ENCODE measurements at regions not wholly inside any gene's neighbourhood (a gene's known extent, or its start where the extent isn't known, plus 50 kb on each side); places are given as distances from the start of the nearest gene placed in this dataset.

DNA sequence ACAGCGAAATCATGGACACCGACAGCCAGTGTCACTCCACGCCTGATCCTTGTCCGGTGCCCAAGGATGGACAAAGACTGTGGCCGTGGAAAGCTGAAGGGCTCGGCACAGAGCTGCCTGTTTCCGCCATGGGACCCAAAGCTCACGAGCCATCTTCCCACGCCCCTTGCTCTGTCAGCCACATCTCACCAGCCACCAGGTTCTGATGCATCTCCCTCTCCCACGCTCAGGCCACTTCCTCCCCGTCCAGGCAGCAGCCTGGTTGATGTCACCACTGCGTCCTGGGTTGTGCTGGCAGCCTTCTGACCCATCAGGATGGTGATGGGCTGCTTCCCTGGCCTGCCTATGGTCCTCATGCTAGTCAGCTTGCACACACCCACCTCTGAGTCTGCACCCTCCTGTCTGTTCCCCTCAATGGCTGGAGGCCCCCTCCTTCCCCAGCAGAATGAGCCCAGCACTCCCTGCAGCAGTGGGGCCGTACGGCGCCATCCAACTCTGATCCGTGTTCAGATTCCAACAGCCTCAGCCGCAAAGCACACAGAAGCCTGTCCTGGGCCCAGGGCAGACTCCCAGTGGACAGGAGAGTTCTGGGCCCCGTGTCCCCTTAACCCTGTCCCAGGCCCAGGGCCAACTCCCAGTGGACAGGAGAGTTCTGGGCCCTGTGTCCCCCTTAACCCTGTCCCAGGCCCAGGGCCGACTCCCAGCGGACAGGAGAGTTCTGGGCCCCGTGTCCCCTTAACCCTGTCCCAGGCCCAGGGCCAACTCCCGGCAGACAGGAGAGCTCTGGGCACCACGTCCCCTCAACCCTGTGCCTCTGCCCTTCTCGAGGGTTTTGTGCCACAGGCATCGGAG lies 259.5 kb downstream of the BRD1 start:
- no peak for TF ChIP-seq CTCF (IDR thresholded peaks at IDR 0.05)
- no peak for TF ChIP-seq EP300 (IDR thresholded peaks at IDR 0.05)
- TF ChIP-seq POLR2A (IDR thresholded peaks at IDR 0.05): no peak
- no peak for TF ChIP-seq POLR2AphosphoS5 (IDR thresholded peaks at IDR 0.05)
- no peak for DNase-seq
- Histone ChIP-seq H3K4me3 (no peak overlapping the region), H3K9me3 (no peaks in the 10 kb centered on the region), H3K27me3 (no peaks in the 10 kb centered on the region), H3K36me3 (no peaks in the 10 kb centered on the region), H3K4me1 (no peaks in the 10 kb centered on the region), H3K27ac (no peak overlapping the region)
- WGBS, 5 donors: 69 to 86% (median 78%) methylated on average over 16 to 25 of the region's 25 CpGs
- intact Hi-C loops (cut with DNase I; ENCODE audit: low total_unique reads): no loop called here

- Histone ChIP-seq H3K36me3 (no peaks in the 10 kb centered on the region), H3K27ac (no peak overlapping the region), H3K27me3 (no peaks in the 10 kb centered on the region), H3K4me3 (no peak overlapping the region), H3K4me1 (no peaks in the 10 kb centered on the region), H3K9me3 (no peaks in the 10 kb centered on the region)
- TF ChIP-seq EP300 (IDR thresholded peaks at IDR 0.05): no peak
- no peak for TF ChIP-seq POLR2A (IDR thresholded peaks at IDR 0.05)
- no peak for TF ChIP-seq POLR2AphosphoS5 (IDR thresholded peaks at IDR 0.05)
- no peak for TF ChIP-seq CTCF (IDR thresholded peaks at IDR 0.05)
- 67 to 77% (median 76%) methylated on average over 7 to 13 of the region's 13 CpGs for WGBS, 5 donors
- DNase-seq: no peak
- intact Hi-C loops (cut with DNase I; ENCODE audit: low total_unique reads): no loop called here
Measured at GRCh38 chr22:49566693-49567092, 261.0 kb downstream of the BRD1 start.

DNA sequence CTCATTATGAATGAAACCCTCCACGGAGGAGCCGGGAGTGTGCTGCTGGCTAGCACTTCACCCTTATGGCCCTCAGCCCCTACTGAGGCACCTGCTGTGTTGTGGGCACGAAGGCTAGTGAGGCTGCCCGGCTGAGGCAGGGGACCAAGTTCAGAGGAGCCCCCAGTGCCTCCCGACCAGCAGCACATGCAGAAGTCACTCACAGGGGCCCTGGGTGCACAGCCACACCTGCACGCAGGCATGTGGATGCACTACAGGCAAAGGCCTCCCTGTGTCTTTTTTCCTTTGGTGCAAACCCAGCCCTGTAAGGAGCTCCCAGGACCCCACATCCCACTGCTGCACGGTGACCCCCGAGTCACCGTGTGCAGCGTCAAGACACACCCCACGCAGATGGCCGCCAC lies 261.5 kb downstream of the BRD1 start:
- no peaks in the 10 kb centered on the region for H3K27me3 ChIP-seq
- intact Hi-C loops (cut with DNase I; ENCODE audit: low total_unique reads): no loop called here
- H3K36me3 ChIP-seq: no peaks in the 10 kb centered on the region
- WGBS, 5 donors: 71 to 80% (median 76%) methylated on average over 11 to 12 of the region's 12 CpGs
- no peak overlapping the region for H3K27ac ChIP-seq
- no peak for DNase-seq
- no peak for TF ChIP-seq EP300 (IDR thresholded peaks at IDR 0.05)
- TF ChIP-seq POLR2A (IDR thresholded peaks at IDR 0.05): no peak
- no peak for TF ChIP-seq POLR2AphosphoS5 (IDR thresholded peaks at IDR 0.05)
- no peak for TF ChIP-seq CTCF (IDR thresholded peaks at IDR 0.05)
- H3K4me1 ChIP-seq: no peaks in the 10 kb centered on the region
- H3K4me3 ChIP-seq: no peak overlapping the region
- H3K9me3 ChIP-seq: no peaks in the 10 kb centered on the region

DNA sequence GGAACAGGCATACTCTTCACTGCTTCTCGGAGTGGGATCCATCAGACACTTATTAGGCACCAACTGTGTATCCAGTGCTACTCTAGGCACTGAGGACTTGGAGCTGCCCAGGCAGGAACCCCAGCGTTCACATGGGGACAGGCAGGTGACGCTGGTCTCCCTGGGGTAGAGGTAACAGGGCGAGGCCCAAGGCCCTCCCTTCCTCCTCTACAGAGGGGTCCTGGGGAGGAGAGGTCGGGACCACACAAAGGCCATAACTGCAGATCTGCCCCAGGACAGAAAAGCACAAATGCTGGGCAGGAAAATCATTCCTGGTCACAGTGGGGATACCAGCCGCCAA lies 262.2 kb downstream of the BRD1 start:
- Histone ChIP-seq H3K9me3 (no peaks in the 10 kb centered on the region), H3K27ac (no peak overlapping the region), H3K27me3 (no peaks in the 10 kb centered on the region), H3K4me3 (no peak overlapping the region), H3K4me1 (no peaks in the 10 kb centered on the region), H3K36me3 (no peaks in the 10 kb centered on the region)
- DNase-seq: no peak
- WGBS, 5 donors: 63 to 88% (median 72%) methylated on average over 1 to 6 of the region's 6 CpGs
- TF ChIP-seq POLR2AphosphoS5 (IDR thresholded peaks at IDR 0.05): no peak
- no peak for TF ChIP-seq EP300 (IDR thresholded peaks at IDR 0.05)
- no peak for TF ChIP-seq CTCF (IDR thresholded peaks at IDR 0.05)
- TF ChIP-seq POLR2A (IDR thresholded peaks at IDR 0.05): no peak
- intact Hi-C loops (cut with DNase I; ENCODE audit: low total_unique reads): no loop called here
